ENCODE measurements at regions not wholly inside any gene's neighbourhood (a gene's known extent, or its start where the extent isn't known, plus 50 kb on each side); places are given as distances from the start of the nearest gene placed in this dataset.

DNA sequence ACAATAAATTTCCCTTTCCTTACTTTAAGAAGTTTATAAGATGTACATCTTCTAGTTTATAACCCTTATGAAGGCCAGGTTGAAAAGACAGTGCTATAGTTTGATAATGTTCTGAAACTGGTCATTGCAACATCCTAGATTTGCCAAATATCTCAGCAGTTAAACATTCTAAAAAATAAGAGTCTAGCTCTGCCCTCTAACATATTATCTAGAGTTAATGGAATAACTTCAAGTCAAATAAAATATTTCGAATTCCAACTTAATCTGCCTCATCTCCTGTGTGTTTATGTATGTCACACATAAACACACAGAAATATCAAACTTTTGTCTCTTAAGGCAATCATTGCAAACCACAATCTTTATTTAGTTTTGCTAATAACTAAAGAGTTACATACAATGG is 796.6 kb downstream of the TLE1 start:
- intact Hi-C loops (cut with micrococcal nuclease) (no loop called here), in situ Hi-C loops (cut with MboI) (no loop called here)
- TF ChIP-seq SRSF9 (IDR thresholded peaks at IDR 0.05; ENCODE audit: borderline replicate concordance, low read depth, low read length) (no peak), NFATC3 (IDR thresholded peaks at IDR 0.05) (no peak), ZNF561 (CRISPR knock-in tag; conservative IDR thresholded peaks at IDR 0.05) (no peak), HEY1 (CRISPR knock-in tag; IDR thresholded peaks at IDR 0.05; ENCODE audit: borderline replicate concordance) (no peak), ARNT (IDR thresholded peaks at IDR 0.05) (no peak), PHB2 (IDR thresholded peaks at IDR 0.05; ENCODE audit: low read depth) (no peak), MECOM (CRISPR knock-in tag; IDR thresholded peaks at IDR 0.05) (no peak), SRSF7 (optimal IDR thresholded peaks at IDR 0.05; ENCODE audit: low read depth, low read length) (no peak), ZFP30 (CRISPR knock-in tag; IDR thresholded peaks at IDR 0.05; ENCODE audit: borderline replicate concordance) (no peak), SMAD4 (CRISPR knock-in tag; conservative IDR thresholded peaks at IDR 0.05) (no peak), TCFL5 (CRISPR knock-in tag; conservative IDR thresholded peaks at IDR 0.05) (no peak), ZNF184 (CRISPR knock-in tag; IDR thresholded peaks at IDR 0.05) (no peak), ZSCAN32 (CRISPR knock-in tag; IDR thresholded peaks at IDR 0.05) (no peak), NEUROD1 (IDR thresholded peaks at IDR 0.05; ENCODE audit: borderline replicate concordance, low read depth, low read length, partially characterized antibody) (no peak), HMGN3 (IDR thresholded peaks at IDR 0.05; ENCODE audit: borderline replicate concordance, extremely low read depth, insufficient read length, low read depth, low read length) (no peak), GABPA (tag; conservative IDR thresholded peaks at IDR 0.05; ENCODE audit: low read depth) (no peak), ZNF696 (CRISPR knock-in tag; conservative IDR thresholded peaks at IDR 0.05) (no peak), ELF2 (CRISPR knock-in tag; IDR thresholded peaks at IDR 0.05) (no peak)
- TF ChIP-seq, protein P1, sequence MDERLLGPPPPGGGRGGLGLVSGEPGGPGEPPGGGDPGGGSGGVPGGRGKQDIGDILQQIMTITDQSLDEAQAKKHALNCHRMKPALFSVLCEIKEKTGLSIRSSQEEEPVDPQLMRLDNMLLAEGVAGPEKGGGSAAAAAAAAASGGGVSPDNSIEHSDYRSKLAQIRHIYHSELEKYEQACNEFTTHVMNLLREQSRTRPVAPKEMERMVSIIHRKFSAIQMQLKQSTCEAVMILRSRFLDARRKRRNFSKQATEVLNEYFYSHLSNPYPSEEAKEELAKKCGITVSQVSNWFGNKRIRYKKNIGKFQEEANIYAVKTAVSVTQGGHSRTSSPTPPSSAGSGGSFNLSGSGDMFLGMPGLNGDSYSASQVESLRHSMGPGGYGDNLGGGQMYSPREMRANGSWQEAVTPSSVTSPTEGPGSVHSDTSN (CRISPR knock-in tag; IDR thresholded peaks at IDR 0.05; ENCODE audit: low read depth), result no peak
- TF ChIP-seq, protein P1 (tag; conservative IDR thresholded peaks at IDR 0.05; ENCODE audit: low read depth), result no peak
- no peak overlapping the region for H3K27ac ChIP-seq (ENCODE audit: extremely low read depth, low read depth, low read length)
- H2AFZ ChIP-seq (ENCODE audit: low read depth, low read length), result no peak overlapping the region
- H3K79me2 ChIP-seq (ENCODE audit: control insufficient read depth, insufficient read depth, low read length), result no peaks in the 10 kb centered on the region
- CTCF ChIA-PET (ENCODE audit: low intra/inter-chr PET ratio), result no interaction called here
- H3K4me1 ChIP-seq (replicated peaks in 1 of 2; ENCODE audit: control insufficient read depth in 2 of 2, insufficient read depth in 2 of 2, low read length in 2 of 2), result no peaks in the 10 kb centered on the region
- ATAC-seq (no peak), DNase-seq (ENCODE audit: extremely low read depth in 1 of 4, low spot score in 3 of 4) (no peak), FAIRE-seq (no peak)
- POLR2A ChIA-PET, result no interaction called here
- BruUV-seq (replicated peaks), result no TSS peak
- H3K9ac ChIP-seq (ENCODE audit: insufficient read depth in 1 of 2, low read depth in 2 of 2, low read length in 2 of 2), result no peak overlapping the region
- no peaks in the 10 kb centered on the region for H3K36me3 ChIP-seq (ENCODE audit: control insufficient read depth, insufficient read depth, low read length)
- H3K9me3 ChIP-seq (replicated peaks; ENCODE audit: control insufficient read depth, insufficient read depth, low read depth, low read length), result no peaks in the 10 kb centered on the region
- 0% methylated on average over 1 of the region's 1 CpG for WGBS (ENCODE audit: insufficient coverage, low coverage, missing lambda C conversion rate)
- H4K20me1 ChIP-seq (replicated peaks; ENCODE audit: control insufficient read depth, insufficient read depth, low read length), result no peaks in the 10 kb centered on the region
- H3K9me1 ChIP-seq (ENCODE audit: control insufficient read depth, insufficient read depth, low read length), result no peaks in the 10 kb centered on the region
- no peaks in the 10 kb centered on the region for H3K27me3 ChIP-seq (ENCODE audit: control insufficient read depth in 2 of 2, insufficient read depth in 2 of 2, low read length in 2 of 2)
- no peak overlapping the region for H3K4me2 ChIP-seq (ENCODE audit: insufficient read depth, low read length)
- H3K4me3 ChIP-seq, result no peak overlapping the region
